Caco-2 (cell line): ENCODE measurements at regions not wholly inside any gene's neighbourhood (a gene's known extent, or its start where the extent isn't known, plus 50 kb on each side); places are given as distances from the start of the nearest gene placed in this dataset.

ENCODE experiments used
- BruUV-seq: library from RNA; stranded (reverse); fragments of 400-500 nt; replicated peaks from 2 replicates; lab custom pipeline; 2021; lab: Mats Ljungman, UMichigan
- CTCF ChIA-PET: fragments of 300-600 bp; sonication (Branson Sonifier 250); formaldehyde crosslinking; loops from one replicate; lab custom pipeline; 2022; ENCODE audit warnings: antibody characterized with exemption; lab: Charles Lee
- POLR2A ChIA-PET: fragments of 300-600 bp; sonication (Branson Sonifier 250); formaldehyde crosslinking; loops from one replicate; lab custom pipeline; 2022; ENCODE audit warnings: antibody characterized with exemption; lab: Charles Lee
- DNase-seq, 2 experiments: peaks; one replicate each; pipeline versions ENCODE4 v3.0.0 to v3.0.0-alpha.2; 2020 to 2022
- H3K27me3 ChIP-seq: replicated peaks from 2 replicates; pipeline ENCODE4 v1.6.0; 2011; ENCODE audit warnings: low read length; ENCODE audit not compliant: control insufficient read depth, insufficient read depth
- H3K36me3 ChIP-seq: 2 replicates; pipeline ENCODE4 v1.5.1; 2011; ENCODE audit warnings: low read length; ENCODE audit not compliant: control insufficient read depth, insufficient read depth
- H3K4me1 ChIP-seq: fragments of 250-450 bp; sonication (Bioruptor Pico); 2 replicates; pipeline ENCODE4 v1.5.1; 2020; ENCODE audit warnings: mild to moderate bottlenecking
- H3K4me3 ChIP-seq: 2 replicates; pipeline ENCODE4 v1.5.1; 2011; ENCODE audit warnings: low read depth, mild to moderate bottlenecking, control low read depth, low read length
- H3K9me3 ChIP-seq: fragments of 250-450 bp; sonication (Bioruptor Pico); 2 replicates; pipeline ENCODE4 v1.5.1; 2020; ENCODE audit warnings: mild to moderate bottlenecking, moderate library complexity
- H3K27ac Mint-ChIP-seq: one replicate; pipeline ENCODE4 v1.8.0; 2022; ENCODE audit warnings: mixed read lengths; ENCODE audit not compliant: unreplicated experiment
- H3K27me3 Mint-ChIP-seq: one replicate; pipeline ENCODE4 v1.8.0; 2022; ENCODE audit warnings: mixed read lengths; ENCODE audit not compliant: insufficient read depth, unreplicated experiment
- H3K36me3 Mint-ChIP-seq: one replicate; pipeline ENCODE4 v1.8.0; 2022; ENCODE audit warnings: mild to moderate bottlenecking, mixed read lengths; ENCODE audit not compliant: insufficient read depth, unreplicated experiment
- H3K4me1 Mint-ChIP-seq: one replicate; pipeline ENCODE4 v1.8.0; 2022; ENCODE audit warnings: low read depth, mixed read lengths; ENCODE audit not compliant: unreplicated experiment
- H3K4me3 Mint-ChIP-seq: one replicate; pipeline ENCODE4 v1.8.0; 2022; ENCODE audit warnings: mild to moderate bottlenecking, moderate library complexity, mixed read lengths; ENCODE audit not compliant: unreplicated experiment
- H3K9me3 Mint-ChIP-seq: one replicate; pipeline ENCODE4 v1.8.0; 2022; ENCODE audit warnings: mixed read lengths; ENCODE audit not compliant: unreplicated experiment
- intact Hi-C: fragments of 100-400 bp; cut with micrococcal nuclease; formaldehyde crosslinking; loops from one replicate; pipeline ENCODE4 v1.10.0; 2022; ENCODE audit not compliant: unreplicated experiment
- TF ChIP-seq, protein P1 (sequence below), 2 experiments: fragments of 200-600 bp in 1 of 2; IDR thresholded peaks; 1 replicate in 1 of 2; 2 replicates in 1 of 2; pipeline versions ENCODE4 v1.5.1 to v1.8.0; 2011 to 2022; ENCODE audit warnings: antibody characterized with exemption in 1 of 2, control low read depth in 1 of 2, inconsistent platforms in 1 of 2, low read depth in 1 of 2, low read length in 1 of 2, mild to moderate bottlenecking in 1 of 2, moderate library complexity in 1 of 2; ENCODE audit not compliant: insufficient read depth in 1 of 2, severe bottlenecking in 1 of 2, unreplicated experiment in 1 of 2

DNA sequence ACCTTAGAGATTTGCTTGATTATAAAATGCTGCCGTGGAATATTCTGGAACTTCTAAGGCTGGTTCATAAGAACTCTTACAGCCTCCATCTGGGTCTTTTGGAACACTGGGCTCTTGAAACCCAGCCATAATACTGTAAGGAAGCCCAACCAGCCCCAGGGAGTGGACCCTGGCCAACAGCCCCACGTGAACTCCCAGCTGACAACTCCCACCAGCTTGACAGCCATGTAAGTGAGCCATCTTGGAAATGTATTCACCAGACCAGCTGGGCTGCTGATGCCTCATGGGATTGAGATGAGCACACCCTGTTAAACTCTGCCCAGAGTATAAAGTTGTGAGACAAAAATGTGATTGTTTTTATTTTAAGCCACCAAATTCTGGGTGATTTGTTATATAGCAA lies 378.7 kb upstream of the RAG2 start:
- H3K9me3 ChIP-seq = no peaks in the 10 kb centered on the region
- no peaks in the 10 kb centered on the region for H3K4me1 ChIP-seq
- no peaks in the 10 kb centered on the region for H3K36me3 ChIP-seq
- no peak overlapping the region for H3K4me3 ChIP-seq
- TF ChIP-seq, protein P1, sequence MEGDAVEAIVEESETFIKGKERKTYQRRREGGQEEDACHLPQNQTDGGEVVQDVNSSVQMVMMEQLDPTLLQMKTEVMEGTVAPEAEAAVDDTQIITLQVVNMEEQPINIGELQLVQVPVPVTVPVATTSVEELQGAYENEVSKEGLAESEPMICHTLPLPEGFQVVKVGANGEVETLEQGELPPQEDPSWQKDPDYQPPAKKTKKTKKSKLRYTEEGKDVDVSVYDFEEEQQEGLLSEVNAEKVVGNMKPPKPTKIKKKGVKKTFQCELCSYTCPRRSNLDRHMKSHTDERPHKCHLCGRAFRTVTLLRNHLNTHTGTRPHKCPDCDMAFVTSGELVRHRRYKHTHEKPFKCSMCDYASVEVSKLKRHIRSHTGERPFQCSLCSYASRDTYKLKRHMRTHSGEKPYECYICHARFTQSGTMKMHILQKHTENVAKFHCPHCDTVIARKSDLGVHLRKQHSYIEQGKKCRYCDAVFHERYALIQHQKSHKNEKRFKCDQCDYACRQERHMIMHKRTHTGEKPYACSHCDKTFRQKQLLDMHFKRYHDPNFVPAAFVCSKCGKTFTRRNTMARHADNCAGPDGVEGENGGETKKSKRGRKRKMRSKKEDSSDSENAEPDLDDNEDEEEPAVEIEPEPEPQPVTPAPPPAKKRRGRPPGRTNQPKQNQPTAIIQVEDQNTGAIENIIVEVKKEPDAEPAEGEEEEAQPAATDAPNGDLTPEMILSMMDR (IDR thresholded peaks at IDR 0.05; ENCODE audit: insufficient read depth in 1 of 2, low read depth in 1 of 2, low read length in 1 of 2, severe bottlenecking in 1 of 2, unreplicated experiment in 1 of 2) = no peak
- intact Hi-C loops = no loop called here
- Mint-ChIP-seq H3K36me3 (no peaks in the 10 kb centered on the region), H3K27ac (no peak overlapping the region), H3K9me3 (peaks cover 19% of the 10 kb centered on the region), H3K4me1 (no peaks in the 10 kb centered on the region), H3K4me3 (no peak overlapping the region), H3K27me3 (no peaks in the 10 kb centered on the region)
- H3K27me3 ChIP-seq = no peaks in the 10 kb centered on the region
- ChIA-PET POLR2A (no interaction called here), CTCF (no interaction called here)
- no peak for DNase-seq
- BruUV-seq = no TSS peak

DNA sequence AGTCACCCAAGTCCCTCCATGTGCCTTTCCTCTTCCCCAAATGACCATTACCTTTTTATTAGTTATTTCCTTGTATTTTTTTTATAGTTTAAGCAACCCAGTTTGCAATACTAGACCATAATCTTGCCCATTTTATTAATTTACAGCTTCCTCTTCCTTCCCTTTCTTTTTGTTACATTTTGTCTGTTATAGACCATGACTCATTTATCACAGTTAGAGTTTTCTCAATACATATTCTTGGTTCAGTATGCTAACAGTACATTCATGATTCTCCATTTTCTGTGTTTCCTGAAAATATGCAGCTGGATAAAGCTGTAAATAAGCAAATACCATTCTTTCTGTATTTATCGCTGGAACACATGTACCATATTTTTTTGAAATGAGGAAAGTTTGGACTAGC lies 376.7 kb upstream of the RAG2 start:
- intact Hi-C loops = no loop called here
- Histone ChIP-seq H3K4me1 (no peaks in the 10 kb centered on the region), H3K9me3 (no peaks in the 10 kb centered on the region), H3K36me3 (no peaks in the 10 kb centered on the region), H3K27me3 (no peaks in the 10 kb centered on the region), H3K4me3 (no peak overlapping the region)
- TF ChIP-seq, protein P1 (IDR thresholded peaks at IDR 0.05; ENCODE audit: insufficient read depth in 1 of 2, low read depth in 1 of 2, low read length in 1 of 2, severe bottlenecking in 1 of 2, unreplicated experiment in 1 of 2) = no peak
- Mint-ChIP-seq H3K27me3 (no peaks in the 10 kb centered on the region), H3K36me3 (no peaks in the 10 kb centered on the region), H3K4me1 (no peaks in the 10 kb centered on the region), H3K9me3 (peaks cover 7% of the 10 kb centered on the region), H3K27ac (no peak overlapping the region), H3K4me3 (no peak overlapping the region)
- no peak for DNase-seq
- ChIA-PET CTCF (interaction anchor here (0.7 kb wide), 1 partner anchor 166 kb away, joined by 8 read pairs; no protein-coding TSS in a partner anchor), POLR2A (no interaction called here)
- BruUV-seq = no TSS peak

DNA sequence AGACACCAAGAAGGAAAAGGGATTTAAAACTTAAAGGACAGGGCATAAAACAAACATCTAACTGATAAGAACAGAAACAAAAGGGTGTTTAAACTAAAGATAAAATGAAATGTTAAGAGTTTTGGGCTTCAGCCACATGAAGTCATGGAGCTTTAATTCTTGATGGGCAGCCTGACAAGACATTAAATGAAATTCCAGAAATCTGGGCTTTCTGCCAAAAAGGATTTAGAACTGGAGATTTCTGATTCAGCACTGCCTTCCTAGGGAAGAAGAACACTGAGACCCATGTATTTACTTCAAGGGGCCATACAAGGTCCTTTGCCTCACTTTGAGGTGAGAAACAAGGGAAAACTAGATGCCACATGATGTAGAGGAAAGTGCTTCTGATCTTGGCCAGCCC lies 355.9 kb upstream of the RAG2 start:
- no TSS peak for BruUV-seq
- intact Hi-C loops = no loop called here
- no peaks in the 10 kb centered on the region for H3K36me3 Mint-ChIP-seq

More for the DNA sequence above, 355.9 kb upstream of the RAG2 start:
- H3K27ac Mint-ChIP-seq = no peak overlapping the region
- TF ChIP-seq, protein P1 (IDR thresholded peaks at IDR 0.05; ENCODE audit: insufficient read depth in 1 of 2, low read depth in 1 of 2, low read length in 1 of 2, severe bottlenecking in 1 of 2, unreplicated experiment in 1 of 2) = no peak
- CTCF ChIA-PET = no interaction called here
- DNase-seq = no peak
- H3K27me3 Mint-ChIP-seq = no peaks in the 10 kb centered on the region
- POLR2A ChIA-PET = no interaction called here
- H3K36me3 ChIP-seq = no peaks in the 10 kb centered on the region
- H3K27me3 ChIP-seq = no peaks in the 10 kb centered on the region
- H3K4me3 Mint-ChIP-seq = no peak overlapping the region
- H3K9me3 ChIP-seq = no peaks in the 10 kb centered on the region
- H3K4me1 ChIP-seq = no peaks in the 10 kb centered on the region
- no peak overlapping the region for H3K4me3 ChIP-seq
- no peaks in the 10 kb centered on the region for H3K4me1 Mint-ChIP-seq
- H3K9me3 Mint-ChIP-seq = peaks cover 2% of the 10 kb centered on the region
